Loucy (cell line): ENCODE measurements at regions not wholly inside any gene's neighbourhood (a gene's known extent, or its start where the extent isn't known, plus 50 kb on each side); places are given as distances from the start of the nearest gene placed in this dataset.

Source experiments
- H2AFZ ChIP-seq: fragments of 200-600 bp; sonication (generic); 2 replicates; pipeline ENCODE4 v1.6.0; 2016; ENCODE audit warnings: antibody characterized with exemption, mild to moderate bottlenecking, low read length, moderate library complexity
- H3F3A ChIP-seq: fragments of 200-600 bp; 2 replicates; pipeline ENCODE4 v1.6.0; 2016; ENCODE audit warnings: antibody characterized with exemption, low read depth, mild to moderate bottlenecking
- H3K27me3 ChIP-seq: fragments of 200-600 bp; sonication (generic); 2 replicates; pipeline ENCODE4 v1.6.1; 2014; ENCODE audit warnings: low read length, mild to moderate bottlenecking; ENCODE audit not compliant: insufficient read depth, poor library complexity, severe bottlenecking
- H3K36me3 ChIP-seq: fragments of 200-600 bp; sonication (generic); 2 replicates; pipeline ENCODE4 v1.6.1; 2016; ENCODE audit warnings: low read length; ENCODE audit not compliant: insufficient read depth
- H3K4me1 ChIP-seq: fragments of 200-600 bp; sonication (generic); 2 replicates; pipeline ENCODE4 v1.5.1; 2014; ENCODE audit warnings: low read length, mild to moderate bottlenecking; ENCODE audit not compliant: insufficient read depth, poor library complexity, severe bottlenecking
- H3K4me2 ChIP-seq: fragments of 200-600 bp; sonication (generic); 2 replicates; pipeline ENCODE4 v1.6.0; 2014; ENCODE audit warnings: antibody characterized with exemption, low read length, low read depth, mild to moderate bottlenecking; ENCODE audit not compliant: poor library complexity, severe bottlenecking
- H3K4me3 ChIP-seq: fragments of 200-600 bp; sonication (generic); 2 replicates; pipeline ENCODE4 v1.5.1; 2014; ENCODE audit warnings: low read length, mild to moderate bottlenecking, mixed read lengths; ENCODE audit not compliant: poor library complexity, severe bottlenecking
- H3K79me2 ChIP-seq: fragments of 200-600 bp; sonication (generic); 2 replicates; pipeline ENCODE4 v1.6.1; 2014; ENCODE audit warnings: low read length; ENCODE audit not compliant: insufficient read depth
- H3K9ac ChIP-seq: fragments of 200-600 bp; sonication (generic); 2 replicates; pipeline ENCODE4 v1.6.0; 2014; ENCODE audit warnings: mild to moderate bottlenecking, low read depth, low read length, moderate library complexity; ENCODE audit not compliant: poor library complexity, severe bottlenecking
- H3K9me2 ChIP-seq: fragments of 200-600 bp; sonication (generic); replicated peaks from 2 replicates; pipeline ENCODE4 v1.6.1; 2016; ENCODE audit warnings: low read depth, low read length, mixed read lengths
- H3K9me3 ChIP-seq: fragments of 200-600 bp; sonication (generic); 2 replicates; pipeline ENCODE4 v1.6.1; 2014; ENCODE audit warnings: mild to moderate bottlenecking, antibody characterized with exemption, low read length, low read depth; ENCODE audit not compliant: insufficient read depth
- H4K20me1 ChIP-seq: fragments of 200-600 bp; sonication (generic); 2 replicates; pipeline ENCODE4 v1.6.0; 2014; ENCODE audit warnings: antibody characterized with exemption, low read length, mild to moderate bottlenecking; ENCODE audit not compliant: insufficient read depth, poor library complexity, severe bottlenecking
- CTCF ChIP-seq: fragments of 200-600 bp; sonication (generic); conservative IDR thresholded peaks from 2 replicates; pipeline ENCODE4 v1.5.1; 2014; ENCODE audit warnings: mild to moderate bottlenecking, antibody characterized with exemption, low read length
- EZH2phosphoT487 ChIP-seq: fragments of 200-600 bp; IDR thresholded peaks from 2 replicates; pipeline ENCODE4 v1.6.1; 2018; ENCODE audit warnings: antibody characterized with exemption, mild to moderate bottlenecking, moderate library complexity, borderline replicate concordance

DNA sequence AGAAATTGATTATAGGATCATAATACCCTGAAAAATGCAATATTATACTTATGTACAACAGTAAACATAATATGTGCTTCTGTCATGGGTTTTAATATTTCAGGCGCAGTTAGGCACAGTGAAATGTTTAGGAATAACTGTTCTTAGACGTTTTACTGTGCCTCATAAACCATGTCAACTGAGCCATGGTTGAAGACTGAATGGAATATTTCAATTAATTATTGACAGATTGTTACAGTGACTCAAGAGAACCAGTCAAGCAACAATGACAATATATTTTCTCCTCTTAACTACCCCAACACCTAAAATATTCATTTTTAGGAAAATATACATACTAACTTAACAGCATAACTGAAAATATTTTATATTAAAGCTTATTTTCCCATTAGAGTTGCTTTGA lies 852.7 kb upstream of the FRG1 start:
- Histone ChIP-seq H3K4me1 (peaks cover 5% of the 10 kb centered on the region), H3F3A (no peaks in the 10 kb centered on the region), H3K36me3 (no peaks in the 10 kb centered on the region), H2AFZ (no peak overlapping the region), H3K79me2 (no peaks in the 10 kb centered on the region), H3K4me2 (no peak overlapping the region), H3K27me3 (no peaks in the 10 kb centered on the region), H3K9me2 (no peaks in the 10 kb centered on the region), H3K9ac (no peak overlapping the region), H3K9me3 (no peaks in the 10 kb centered on the region), H4K20me1 (no peaks in the 10 kb centered on the region), H3K4me3 (no peak overlapping the region)
- no peak for TF ChIP-seq CTCF
- no peak for TF ChIP-seq EZH2phosphoT487

DNA sequence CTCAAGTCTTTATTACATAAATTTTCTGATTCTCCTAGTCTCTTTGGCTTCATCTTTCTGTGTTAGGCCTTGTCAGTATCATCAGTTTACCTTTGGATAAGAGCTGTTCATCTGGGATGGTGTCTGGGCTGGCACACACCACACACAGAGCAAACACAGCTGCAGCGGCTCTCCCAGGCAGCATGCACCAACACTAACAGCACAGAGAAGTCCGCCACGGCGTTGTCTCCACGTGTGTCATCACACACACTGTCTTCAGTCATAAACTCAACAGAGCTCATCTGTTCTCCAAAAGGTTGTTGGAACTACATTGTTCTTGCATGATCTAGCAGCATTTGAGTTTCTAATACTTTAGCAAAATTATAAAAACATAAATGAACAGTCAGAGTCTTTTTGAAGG lies 851.9 kb upstream of the FRG1 start:
- Histone ChIP-seq H3K9ac (no peak overlapping the region), H3K4me1 (peaks cover 5% of the 10 kb centered on the region), H3K9me2 (no peaks in the 10 kb centered on the region), H3K9me3 (no peaks in the 10 kb centered on the region), H3K27me3 (no peaks in the 10 kb centered on the region), H3K36me3 (no peaks in the 10 kb centered on the region), H2AFZ (no peak overlapping the region), H3K79me2 (no peaks in the 10 kb centered on the region), H3F3A (no peaks in the 10 kb centered on the region), H3K4me2 (no peak overlapping the region), H3K4me3 (no peak overlapping the region), H4K20me1 (no peaks in the 10 kb centered on the region)
- TF ChIP-seq CTCF, result no peak
- no peak for TF ChIP-seq EZH2phosphoT487

DNA sequence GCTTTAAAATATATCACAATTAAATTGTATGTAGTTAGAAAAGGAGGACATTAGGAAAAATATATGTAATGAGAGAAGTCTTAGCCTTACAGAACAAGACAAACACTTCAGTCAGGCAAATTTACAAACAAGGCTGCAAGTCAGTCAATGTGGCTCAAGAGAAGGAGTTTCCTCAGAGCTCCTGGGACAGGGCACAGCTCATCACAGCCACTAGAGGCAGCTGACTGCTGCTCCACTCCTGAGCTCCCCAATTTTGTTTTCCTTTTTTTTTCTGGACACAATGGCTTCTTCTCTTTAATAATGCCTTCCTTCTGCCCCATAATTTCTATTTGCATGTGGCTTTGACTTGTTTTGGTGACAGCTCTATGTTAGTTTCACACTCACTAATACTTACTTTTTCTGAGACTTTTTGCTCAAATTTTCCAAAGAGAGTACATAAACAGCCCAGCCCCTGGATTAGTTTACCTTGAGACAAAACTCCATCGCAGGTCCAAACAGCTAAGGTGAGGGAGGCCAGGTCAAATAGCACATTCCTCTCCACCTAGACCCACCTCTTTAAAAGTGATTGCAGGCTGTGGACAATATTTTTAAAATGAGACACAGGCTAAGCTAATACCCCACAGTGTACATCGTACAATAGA lies 850.4 kb upstream of the FRG1 start:
- Histone ChIP-seq H3K9ac (no peak overlapping the region), H3K4me2 (no peak overlapping the region), H3K9me3 (no peaks in the 10 kb centered on the region), H3K79me2 (no peaks in the 10 kb centered on the region), H3K36me3 (no peaks in the 10 kb centered on the region), H3K4me1 (peaks cover 5% of the 10 kb centered on the region), H3F3A (no peaks in the 10 kb centered on the region), H3K27me3 (no peaks in the 10 kb centered on the region), H3K9me2 (no peaks in the 10 kb centered on the region), H4K20me1 (no peaks in the 10 kb centered on the region), H2AFZ (no peak overlapping the region), H3K4me3 (no peak overlapping the region)
- TF ChIP-seq EZH2phosphoT487 (no peak), CTCF (peak; percentile 43; the same call in 1 of the 2 replicates)
